Nephron progenitor cell (in vitro differentiated cells): ENCODE measurements at regions not wholly inside any gene's neighbourhood (a gene's known extent, or its start where the extent isn't known, plus 50 kb on each side); places are given as distances from the start of the nearest gene placed in this dataset.
A peak's percentile ranks its signal among the peaks of the same experiment; 100 is the strongest.

Experiments
- DNase-seq: peaks from one replicate; pipeline ENCODE4 v3.0.0; 2021
- H3K27ac Mint-ChIP-seq: 2 replicates; pipeline ENCODE4 v1.8.0; 2021; ENCODE audit warnings: mild to moderate bottlenecking, moderate library complexity, mixed read lengths
- H3K27me3 Mint-ChIP-seq: 2 replicates; pipeline ENCODE4 v1.8.0; 2021; ENCODE audit warnings: mild to moderate bottlenecking, low read depth, mixed read lengths; ENCODE audit not compliant: poor library complexity
- H3K36me3 Mint-ChIP-seq: 2 replicates; pipeline ENCODE4 v1.8.0; 2021; ENCODE audit warnings: low read depth, mixed read lengths
- H3K4me1 Mint-ChIP-seq: 2 replicates; pipeline ENCODE4 v1.8.0; 2021; ENCODE audit warnings: mixed read lengths
- H3K4me3 Mint-ChIP-seq: 2 replicates; pipeline ENCODE4 v1.8.0; 2021; ENCODE audit warnings: mild to moderate bottlenecking, moderate library complexity, mixed read lengths
- H3K9me3 Mint-ChIP-seq: 2 replicates; pipeline ENCODE4 v1.8.0; 2021; ENCODE audit warnings: mild to moderate bottlenecking, moderate library complexity, mixed read lengths
- CTCF ChIP-seq: fragments of 200-600 bp; sonication (generic); IDR thresholded peaks from 2 replicates; pipeline ENCODE4 v1.5.0; 2021; ENCODE audit warnings: antibody characterized with exemption

GRCh38 chr2:128988967-128989366 lies 670.3 kb upstream of the HS6ST1 start:
- TF ChIP-seq CTCF, result no peak
- Mint-ChIP-seq H3K36me3 (no peaks in the 10 kb centered on the region), H3K4me3 (no peak overlapping the region), H3K9me3 (peaks cover 5% of the 10 kb centered on the region), H3K27me3 (peaks cover 10% of the 10 kb centered on the region), H3K27ac (no peak overlapping the region), H3K4me1 (no peaks in the 10 kb centered on the region)
- DNase-seq, result no peak

GRCh38 chr2:128995086-128995485 lies 676.4 kb upstream of the HS6ST1 start:
- no peak overlapping the region for H3K27ac Mint-ChIP-seq
- no peak for TF ChIP-seq CTCF
- no peak for DNase-seq
- peaks cover 5% of the 10 kb centered on the region for H3K9me3 Mint-ChIP-seq
- no peak overlapping the region for H3K4me3 Mint-ChIP-seq
- H3K27me3 Mint-ChIP-seq, result peaks cover 11% of the 10 kb centered on the region
- H3K36me3 Mint-ChIP-seq, result no peaks in the 10 kb centered on the region
- no peaks in the 10 kb centered on the region for H3K4me1 Mint-ChIP-seq

- H3K9me3 Mint-ChIP-seq, result peaks cover 5% of the 10 kb centered on the region
- H3K4me1 Mint-ChIP-seq, result no peaks in the 10 kb centered on the region
- H3K27me3 Mint-ChIP-seq, result peaks cover 14% of the 10 kb centered on the region
- H3K4me3 Mint-ChIP-seq, result no peak overlapping the region
- no peaks in the 10 kb centered on the region for H3K36me3 Mint-ChIP-seq
- no peak overlapping the region for H3K27ac Mint-ChIP-seq
- DNase-seq, result no peak
- no peak for TF ChIP-seq CTCF
Observed at GRCh38 chr2:128996078-128996477, 677.4 kb upstream of the HS6ST1 start.

GRCh38 chr2:128997166-128997866 lies 678.6 kb upstream of the HS6ST1 start:
- Mint-ChIP-seq H3K4me3 (no peak overlapping the region), H3K27me3 (peaks cover 14% of the 10 kb centered on the region), H3K4me1 (no peaks in the 10 kb centered on the region), H3K9me3 (no peaks in the 10 kb centered on the region), H3K27ac (peak overlapping the region; percentile 4), H3K36me3 (no peaks in the 10 kb centered on the region)
- TF ChIP-seq CTCF, result no peak
- DNase-seq, result no peak

GRCh38 chr2:129001926-129002325 lies 683.3 kb upstream of the HS6ST1 start:
- Mint-ChIP-seq H3K27ac (no peak overlapping the region), H3K4me3 (no peak overlapping the region), H3K4me1 (no peaks in the 10 kb centered on the region), H3K27me3 (peaks cover 10% of the 10 kb centered on the region), H3K9me3 (peaks cover 6% of the 10 kb centered on the region), H3K36me3 (no peaks in the 10 kb centered on the region)
- TF ChIP-seq CTCF, result no peak
- DNase-seq, result no peak

- Mint-ChIP-seq H3K27ac (no peak overlapping the region), H3K4me3 (no peak overlapping the region)
Observed at GRCh38 chr2:129002751-129003150, 684.1 kb upstream of the HS6ST1 start.

More at GRCh38 chr2:129002751-129003150, 684.1 kb upstream of the HS6ST1 start:
- DNase-seq, result no peak
- Mint-ChIP-seq H3K27me3 (peaks cover 11% of the 10 kb centered on the region), H3K9me3 (peaks cover 6% of the 10 kb centered on the region), H3K36me3 (no peaks in the 10 kb centered on the region), H3K4me1 (no peaks in the 10 kb centered on the region)
- no peak for TF ChIP-seq CTCF
